GM12878 (cell line): ENCODE measurements at regions not wholly inside any gene's neighbourhood (a gene's known extent, or its start where the extent isn't known, plus 50 kb on each side); places are given as distances from the start of the nearest gene placed in this dataset.

Experiments used
- ATAC-seq: fragments of 200-7000 bp; cut with Tn5 transposase; 3 replicates; pipeline ENCODE4 v1.9.1; 2020; ENCODE audit warnings: mild to moderate bottlenecking, moderate library complexity
- BruUV-seq: library from RNA; stranded (reverse); fragments of 400-500 nt; replicated peaks from 2 replicates; lab custom pipeline; 2021; lab: Mats Ljungman, UMichigan
- CTCF ChIA-PET: fragments of 300-600 bp; sonication (Branson Sonifier 250); formaldehyde crosslinking; extraction: SDS; loops from one replicate; lab custom pipeline; 2021; ENCODE audit warnings: inconsistent platforms; lab: Yijun Ruan, JAX
- POLR2A ChIA-PET: fragments of 350-600 bp; formaldehyde crosslinking; extraction: SDS; loops from one replicate; lab custom pipeline; 2021; ENCODE audit warnings: inconsistent platforms; lab: Charles Lee
- RAD21 ChIA-PET: fragments of 300-600 bp; sonication (Branson Sonifier 250); formaldehyde crosslinking; loops from one replicate; lab custom pipeline; 2023; ENCODE audit warnings: antibody characterized with exemption; ENCODE audit not compliant: unreplicated experiment; lab: Charles Lee
- SMC1A ChIA-PET: fragments of 300-600 bp; sonication (Branson Sonifier 250); formaldehyde crosslinking; loops from one replicate; lab custom pipeline; 2023; ENCODE audit not compliant: unreplicated experiment, uncharacterized antibody; lab: Charles Lee
- DNase-seq: peaks from one replicate; pipeline ENCODE4 v3.0.0-alpha.2; 2011; ENCODE audit warnings: low read depth, low spot score
- FAIRE-seq: peaks from 3 replicates; lab custom pipeline; 2011; peaks lifted over from hg19 to GRCh38; lab: Jason Lieb, UNC
- H2AFZ ChIP-seq: 2 replicates; pipeline ENCODE4 v1.6.0; 2011; ENCODE audit warnings: low read depth, low read length, control low read depth; ENCODE audit not compliant: control insufficient read depth
- H3K27ac ChIP-seq: 2 replicates; pipeline ENCODE4 v1.5.1; 2011; ENCODE audit warnings: control low read depth; ENCODE audit not compliant: control insufficient read depth, insufficient read depth
- H3K27me3 ChIP-seq, 2 experiments: replicated peaks in 1 of 2; 2 replicates each; pipeline versions ENCODE4 v1.6.0 to v1.6.1; 2011; ENCODE audit warnings: low read length in 1 of 2; ENCODE audit not compliant: control insufficient read depth in 2 of 2, insufficient read depth in 2 of 2
- H3K36me3 ChIP-seq, 2 experiments: 2 replicates each; pipeline ENCODE4 v1.5.1; 2011; ENCODE audit warnings: low read length in 1 of 2; ENCODE audit not compliant: control insufficient read depth in 2 of 2, insufficient read depth in 2 of 2
- H3K4me1 ChIP-seq: 2 replicates; pipeline ENCODE4 v1.6.1; 2011; ENCODE audit warnings: mild to moderate bottlenecking, low read length, moderate library complexity, mixed read lengths; ENCODE audit not compliant: control insufficient read depth, insufficient read depth
- H3K4me2 ChIP-seq: 2 replicates; pipeline ENCODE4 v1.6.0; 2011; ENCODE audit warnings: control low read depth; ENCODE audit not compliant: control insufficient read depth, insufficient read depth
- H3K4me3 ChIP-seq: fragments of 200-600 bp; sonication (generic); 2 replicates; pipeline ENCODE4 v1.5.1; 2016
- H3K79me2 ChIP-seq: 2 replicates; pipeline ENCODE4 v1.6.0; 2011; ENCODE audit warnings: low read length; ENCODE audit not compliant: control insufficient read depth, insufficient read depth
- H3K9ac ChIP-seq: 2 replicates; pipeline ENCODE4 v1.8.0; 2011; ENCODE audit warnings: low read length, control low read depth, mixed read lengths; ENCODE audit not compliant: control insufficient read depth, insufficient read depth
- H3K9me3 ChIP-seq: replicated peaks from 3 replicates; pipeline ENCODE4 v1.5.1; 2011; ENCODE audit warnings: mild to moderate bottlenecking, low read length; ENCODE audit not compliant: control insufficient read depth, insufficient read depth
- H4K20me1 ChIP-seq: 2 replicates; pipeline ENCODE4 v1.6.0; 2011; ENCODE audit not compliant: control insufficient read depth, insufficient read depth
- ATF2 ChIP-seq: IDR thresholded peaks from 2 replicates; pipeline ENCODE4 v1.6.1; 2012; ENCODE audit warnings: low read length, inconsistent platforms
- CTCF ChIP-seq, 3 experiments: IDR thresholded peaks in 2 of 3; conservative IDR thresholded peaks in 1 of 3; 2 replicates each; pipeline ENCODE4 v1.5.1; 2011; ENCODE audit warnings: low read depth in 3 of 3, low read length in 3 of 3, mild to moderate bottlenecking in 3 of 3, control low read depth in 2 of 3, moderate library complexity in 2 of 3, inconsistent platforms in 1 of 3, mixed read lengths in 1 of 3; ENCODE audit not compliant: control insufficient read depth in 2 of 3, insufficient read depth in 1 of 3; ENCODE audit errors: extremely low read depth in 1 of 3
- CUX1 ChIP-seq: IDR thresholded peaks from 2 replicates; pipeline ENCODE4 v1.6.1; 2012; ENCODE audit warnings: improper control_type of control experiment, low read depth, low read length; ENCODE audit not compliant: insufficient replicate concordance
- KDM1A ChIP-seq: fragments of 200-600 bp; sonication (generic); IDR thresholded peaks from 2 replicates; pipeline ENCODE4 v1.6.1; 2016; ENCODE audit warnings: borderline replicate concordance
- MYB ChIP-seq: fragments of 150-350 bp; IDR thresholded peaks from 2 replicates; pipeline ENCODE4 v1.6.1; 2014; ENCODE audit warnings: mild to moderate bottlenecking, low read depth, low read length, borderline replicate concordance
- NFYA ChIP-seq: IDR thresholded peaks from 2 replicates; pipeline ENCODE4 v1.6.1; 2011; ENCODE audit warnings: low read depth, mild to moderate bottlenecking, low read length, improper control_type of control experiment, borderline replicate concordance
- POLR2A ChIP-seq: IDR thresholded peaks from 2 replicates; pipeline ENCODE4 v1.6.1; 2011; ENCODE audit warnings: low read depth, mild to moderate bottlenecking, low read length
- POLR2AphosphoS5 ChIP-seq: IDR thresholded peaks from 2 replicates; pipeline ENCODE4 v1.6.1; 2011; ENCODE audit warnings: mild to moderate bottlenecking, low read length, inconsistent platforms
- RELA ChIP-seq: fragments of 450-650 bp; IDR thresholded peaks from 2 replicates; pipeline ENCODE4 v1.8.0; 2014; ENCODE audit warnings: borderline replicate concordance; ENCODE audit not compliant: partially characterized antibody
- RFX5 ChIP-seq: IDR thresholded peaks from 2 replicates; pipeline ENCODE4 v1.6.1; 2011; ENCODE audit warnings: low read depth, low read length, improper control_type of control experiment
- ZBED1 ChIP-seq: IDR thresholded peaks from 2 replicates; pipeline ENCODE4 v1.6.1; 2016; ENCODE audit warnings: borderline replicate concordance
- ZNF24 ChIP-seq: fragments of 450-650 bp; IDR thresholded peaks from 2 replicates; pipeline ENCODE4 v1.6.1; 2017; ENCODE audit warnings: antibody characterized with exemption, mild to moderate bottlenecking
- ZZZ3 ChIP-seq: IDR thresholded peaks from 2 replicates; pipeline ENCODE4 v1.6.1; 2011; ENCODE audit warnings: low read depth; ENCODE audit not compliant: control insufficient read depth, insufficient read length
- WGBS: methylation state at CpG from one replicate; pipeline ENCODE4 v1.1.6; 2016; ENCODE audit warnings: low lambda C conversion rate; ENCODE audit not compliant: insufficient replicate concordance, insufficient coverage; ENCODE audit errors: missing lambda C conversion rate; 5-methylcytosine and 5-hydroxymethylcytosine counted together
- in situ Hi-C: fragments of 300-500 bp; cut with MboI; formaldehyde crosslinking; loops from 9 replicates; pipeline ENCODE4 v1.14.3; 2018; ENCODE audit warnings: mixed read lengths
- intact Hi-C: fragments of 100-400 bp; cut with micrococcal nuclease; formaldehyde crosslinking; loops from one replicate; pipeline ENCODE4 v1.14.2; 2022; ENCODE audit not compliant: unreplicated experiment

- TF ChIP-seq ZBED1 (no peak), RELA (no peak), MYB (no peak), RFX5 (no peak), ZNF24 (no peak), NFYA (no peak)
Measured at GRCh38 chr17:74130841-74131240, 72.6 kb upstream of the RPL38 start (continued).

GRCh38 chr17:74132354-74132753, 71.1 kb upstream of the RPL38 start:
- Histone ChIP-seq H4K20me1 (no peaks in the 10 kb centered on the region), H3K9ac (no peak overlapping the region), H3K79me2 (no peaks in the 10 kb centered on the region), H2AFZ (no peak overlapping the region), H3K27ac (no peak overlapping the region), H3K36me3 (no peaks in the 10 kb centered on the region), H3K4me3 (no peak overlapping the region), H3K4me1 (no peaks in the 10 kb centered on the region), H3K9me3 (no peaks in the 10 kb centered on the region), H3K4me2 (no peak overlapping the region), H3K27me3 (peaks cover 2 to 5% of the 10 kb centered on the region in 2 experiments)
- no peak for DNase-seq
- RAD21 ChIA-PET: no interaction called here
- intact Hi-C loops: no loop called here
- FAIRE-seq: no peak
- WGBS: 6% methylated on average over 6 of the region's 6 CpGs
- POLR2A ChIA-PET: no interaction called here
- no peak for ATAC-seq
- in situ Hi-C loops: no loop called here
- SMC1A ChIA-PET: no interaction called here
- CTCF ChIA-PET: no interaction called here
- no TSS peak for BruUV-seq
- no peak for TF ChIP-seq CUX1
- no peak for TF ChIP-seq ZZZ3
- no peak for TF ChIP-seq POLR2A
- TF ChIP-seq ATF2: no peak
- TF ChIP-seq CTCF (IDR thresholded peaks at IDR 0.05 in 2 of 3, conservative IDR thresholded peaks at IDR 0.05 in 1 of 3; ENCODE audit: control insufficient read depth in 2 of 3, extremely low read depth in 1 of 3, insufficient read depth in 1 of 3, low read depth in 3 of 3, low read length in 3 of 3): no peak
- TF ChIP-seq KDM1A: no peak
- no peak for TF ChIP-seq POLR2AphosphoS5
